HepG2 (cell line): ENCODE measurements at regions not wholly inside any gene's neighbourhood (a gene's known extent, or its start where the extent isn't known, plus 50 kb on each side); places are given as distances from the start of the nearest gene placed in this dataset.

Source experiments
- ATAC-seq: fragments of 200-7000 bp; cut with Tn5 transposase; 3 replicates; pipeline ENCODE4 v1.9.1; 2020; ENCODE audit warnings: mild to moderate bottlenecking, moderate library complexity
- BruUV-seq: library from RNA; stranded (reverse); fragments of 400-500 nt; replicated peaks from 2 replicates; lab custom pipeline; 2021; lab: Mats Ljungman, UMichigan
- CTCF ChIA-PET: fragments of 300-600 bp; formaldehyde crosslinking; extraction: SDS; loops from one replicate; lab custom pipeline; 2021; ENCODE audit warnings: low total read pairs, inconsistent platforms, low intra/inter-chr PET ratio; lab: Yijun Ruan, JAX
- POLR2A ChIA-PET: fragments of 350-600 bp; sonication (Branson Sonifier 250); formaldehyde crosslinking; loops from one replicate; lab custom pipeline; 2020; ENCODE audit warnings: antibody characterized with exemption, inconsistent platforms; lab: Yijun Ruan, JAX
- DNase-seq: peaks from one replicate; pipeline ENCODE4 v3.0.0-alpha.2; 2015; ENCODE audit warnings: low spot score
- FAIRE-seq: peaks from 3 replicates; lab custom pipeline; 2011; peaks lifted over from hg19 to GRCh38; lab: Jason Lieb, UNC
- H2AFZ ChIP-seq: one replicate; pipeline ENCODE4 v1.6.1; 2011; ENCODE audit warnings: low read length, inconsistent platforms
- H3K27ac ChIP-seq: fragments of 300-600 bp; 3 replicates; pipeline ENCODE4 v1.8.0; 2011; ENCODE audit warnings: mixed run types, mild to moderate bottlenecking, mixed read lengths, low read length, inconsistent platforms; ENCODE audit not compliant: insufficient read depth; ENCODE audit errors: extremely low read length
- H3K27me3 ChIP-seq, 2 experiments: fragments of 200-600 bp in 1 of 2; 2 replicates in 1 of 2; 3 replicates in 1 of 2; pipeline versions ENCODE4 v1.6.0 to v1.8.0; 2011; ENCODE audit warnings: low read length in 2 of 2, mild to moderate bottlenecking in 2 of 2, moderate library complexity in 2 of 2, inconsistent platforms in 1 of 2; ENCODE audit not compliant: insufficient read depth in 2 of 2, control insufficient read depth in 1 of 2
- H3K36me3 ChIP-seq, 2 experiments: fragments of 200-600 bp in 1 of 2; replicated peaks in 1 of 2; 2 replicates in 1 of 2; 3 replicates in 1 of 2; pipeline versions ENCODE4 v1.5.1 to v1.8.0; 2011; ENCODE audit warnings: low read length in 2 of 2, inconsistent platforms in 1 of 2; ENCODE audit not compliant: insufficient read depth in 2 of 2, control insufficient read depth in 1 of 2
- H3K4me1 ChIP-seq: 2 replicates; pipeline ENCODE4 v1.5.1; 2012; ENCODE audit warnings: low read length, inconsistent platforms; ENCODE audit not compliant: insufficient read depth
- H3K4me2 ChIP-seq: 2 replicates; pipeline ENCODE4 v1.6.0; 2011; ENCODE audit warnings: low read depth, low read length, inconsistent platforms
- H3K4me3 ChIP-seq, 3 experiments: fragments of 200-600 bp in 1 of 3; sonication (generic), shearing (Covaris generic) in 1 of 3; replicated peaks in 1 of 3; 2 replicates each; pipeline ENCODE4 v1.5.1; 2011 to 2016; ENCODE audit warnings: low read length in 3 of 3, inconsistent platforms in 2 of 3, low read depth in 2 of 3, mild to moderate bottlenecking in 2 of 3, control low read depth in 1 of 3, mixed read lengths in 1 of 3; ENCODE audit not compliant: insufficient read depth in 1 of 3
- H3K79me2 ChIP-seq: one replicate; pipeline ENCODE4 v1.6.1; 2011; ENCODE audit warnings: low read length, inconsistent platforms; ENCODE audit not compliant: insufficient read depth
- H3K9ac ChIP-seq: 2 replicates; pipeline ENCODE4 v1.6.0; 2011; ENCODE audit warnings: mild to moderate bottlenecking, low read depth, low read length, inconsistent platforms; ENCODE audit not compliant: insufficient read depth
- H3K9me3 ChIP-seq: 2 replicates; pipeline ENCODE4 v1.5.1; 2012; ENCODE audit warnings: mild to moderate bottlenecking, low read length
- H4K20me1 ChIP-seq: 2 replicates; pipeline ENCODE4 v1.6.0; 2011; ENCODE audit warnings: inconsistent platforms, mild to moderate bottlenecking, low read length, moderate library complexity; ENCODE audit not compliant: insufficient read depth
- DZIP1 ChIP-seq: sonication (generic); formaldehyde crosslinking; IDR thresholded peaks from 2 replicates; pipeline ENCODE4 v1.5.0; 2020; ENCODE audit warnings: mild to moderate bottlenecking, missing genetic modification reagents
- ELF3 ChIP-seq: IDR thresholded peaks from 2 replicates; pipeline ENCODE4 v1.6.1; 2016; ENCODE audit warnings: missing genetic modification reagents, missing compliant biosample characterization
- ERF ChIP-seq: IDR thresholded peaks from 2 replicates; pipeline ENCODE4 v1.6.1; 2018; ENCODE audit warnings: missing biosample characterization, missing genetic modification reagents
- FOSL2 ChIP-seq: sonication (generic); formaldehyde crosslinking; IDR thresholded peaks from 2 replicates; pipeline ENCODE4 v1.4.0; 2020; ENCODE audit warnings: missing genetic modification reagents
- FOXA1 ChIP-seq, 2 experiments: fragments of 450-650 bp in 1 of 2; sonication (generic) in 1 of 2; formaldehyde crosslinking in 1 of 2; IDR thresholded peaks; 2 replicates each; pipeline versions ENCODE4 v1.4.0 to v1.6.1; 2016 to 2020; ENCODE audit warnings: missing genetic modification reagents in 1 of 2
- GFI1 ChIP-seq: sonication (generic); formaldehyde crosslinking; IDR thresholded peaks from 2 replicates; pipeline ENCODE4 v1.5.0; 2020; ENCODE audit warnings: missing genetic modification reagents, mild to moderate bottlenecking, borderline replicate concordance
- MBNL3 ChIP-seq: fragments of 250-450 bp; sonication (Bioruptor Pico); conservative IDR thresholded peaks from 2 replicates; pipeline ENCODE4 v1.8.0; 2022; ENCODE audit warnings: mild to moderate bottlenecking, inconsistent platforms
- MTERF4 ChIP-seq: sonication (generic); formaldehyde crosslinking; IDR thresholded peaks from 2 replicates; pipeline ENCODE4 v1.8.0; 2023; ENCODE audit warnings: mild to moderate bottlenecking, missing genetic modification reagents
- NBN ChIP-seq: fragments of 450-650 bp; conservative IDR thresholded peaks from 2 replicates; pipeline ENCODE4 v1.6.1; 2017
- PTBP1 ChIP-seq: fragments of 200-400 bp; formaldehyde crosslinking; IDR thresholded peaks from 2 replicates; pipeline ENCODE4 v1.6.1; 2018; ENCODE audit warnings: low read length, low read depth; ENCODE audit not compliant: poor library complexity, severe bottlenecking
- RFXANK ChIP-seq: IDR thresholded peaks from 2 replicates; pipeline ENCODE4 v1.6.1; 2016
- ZNF121 ChIP-seq: sonication (generic); formaldehyde crosslinking; IDR thresholded peaks from 2 replicates; pipeline ENCODE4 v1.5.0; 2020; ENCODE audit warnings: mild to moderate bottlenecking, missing genetic modification reagents
- ZNF234 ChIP-seq: sonication (generic); formaldehyde crosslinking; conservative IDR thresholded peaks from 2 replicates; pipeline ENCODE4 v1.5.1; 2020; ENCODE audit warnings: mild to moderate bottlenecking, missing genetic modification reagents
- ZNF335 ChIP-seq: sonication (generic); formaldehyde crosslinking; IDR thresholded peaks from 2 replicates; pipeline ENCODE4 v1.4.0; 2020; ENCODE audit warnings: missing genetic modification reagents
- ZNF572 ChIP-seq: sonication (generic); formaldehyde crosslinking; IDR thresholded peaks from 2 replicates; pipeline ENCODE4 v1.5.1; 2020; ENCODE audit warnings: mild to moderate bottlenecking, missing genetic modification reagents
- ZSCAN30 ChIP-seq: sonication (generic); formaldehyde crosslinking; IDR thresholded peaks from 2 replicates; pipeline ENCODE4 v1.5.0; 2020; ENCODE audit warnings: mild to moderate bottlenecking, missing genetic modification reagents
- WGBS: methylation state at CpG from one replicate; pipeline ENCODE4 v1.1.6; 2017; ENCODE audit warnings: low lambda C conversion rate; 5-methylcytosine and 5-hydroxymethylcytosine counted together
- in situ Hi-C: cut with HindIII; loops from 2 replicates; pipeline ENCODE4 v1.10.0; 2017; ENCODE audit warnings: low pct_unique_long_range_greater_than_20kb; ENCODE audit not compliant: extremely low pct_ligation_motif_present
- intact Hi-C: fragments of 100-400 bp; cut with micrococcal nuclease; formaldehyde crosslinking; loops from one replicate; pipeline ENCODE4 v1.10.0; 2022; ENCODE audit not compliant: unreplicated experiment
- TF ChIP-seq, protein P1 (sequence below): sonication (generic); formaldehyde crosslinking; IDR thresholded peaks from 2 replicates; pipeline ENCODE4 v1.4.0; 2020; ENCODE audit warnings: mild to moderate bottlenecking, missing genetic modification reagents, borderline replicate concordance

DNA sequence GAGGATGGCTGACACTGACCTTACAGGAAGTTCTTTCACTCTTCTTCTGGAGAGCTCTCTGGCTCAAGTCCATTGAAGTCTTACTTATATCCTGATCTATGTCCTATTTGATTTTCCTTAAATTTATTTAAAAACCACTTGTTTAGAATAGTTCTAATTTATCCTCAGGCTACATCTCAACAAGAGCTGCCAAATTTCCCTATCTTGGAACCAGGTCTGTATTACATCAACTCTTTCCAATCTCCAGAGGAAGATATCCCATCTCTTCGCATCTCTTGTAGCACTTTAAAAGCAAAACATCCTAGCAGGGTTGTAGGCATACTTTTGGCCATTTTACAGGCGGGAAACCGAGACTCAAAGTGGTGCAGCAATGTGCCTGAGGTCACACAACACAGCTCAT lies 290.5 kb upstream of the TEX13C start:
- no peaks in the 10 kb centered on the region for H3K79me2 ChIP-seq
- no peak for TF ChIP-seq DZIP1 (CRISPR knock-in tag)
- no peak for TF ChIP-seq FOSL2 (CRISPR knock-in tag)
- no peak for TF ChIP-seq FOXA1 (IDR thresholded peaks at IDR 0.05)
- no peak for TF ChIP-seq FOXA1 (CRISPR knock-in tag; IDR thresholded peaks at IDR 0.05)
- TF ChIP-seq, protein P1, sequence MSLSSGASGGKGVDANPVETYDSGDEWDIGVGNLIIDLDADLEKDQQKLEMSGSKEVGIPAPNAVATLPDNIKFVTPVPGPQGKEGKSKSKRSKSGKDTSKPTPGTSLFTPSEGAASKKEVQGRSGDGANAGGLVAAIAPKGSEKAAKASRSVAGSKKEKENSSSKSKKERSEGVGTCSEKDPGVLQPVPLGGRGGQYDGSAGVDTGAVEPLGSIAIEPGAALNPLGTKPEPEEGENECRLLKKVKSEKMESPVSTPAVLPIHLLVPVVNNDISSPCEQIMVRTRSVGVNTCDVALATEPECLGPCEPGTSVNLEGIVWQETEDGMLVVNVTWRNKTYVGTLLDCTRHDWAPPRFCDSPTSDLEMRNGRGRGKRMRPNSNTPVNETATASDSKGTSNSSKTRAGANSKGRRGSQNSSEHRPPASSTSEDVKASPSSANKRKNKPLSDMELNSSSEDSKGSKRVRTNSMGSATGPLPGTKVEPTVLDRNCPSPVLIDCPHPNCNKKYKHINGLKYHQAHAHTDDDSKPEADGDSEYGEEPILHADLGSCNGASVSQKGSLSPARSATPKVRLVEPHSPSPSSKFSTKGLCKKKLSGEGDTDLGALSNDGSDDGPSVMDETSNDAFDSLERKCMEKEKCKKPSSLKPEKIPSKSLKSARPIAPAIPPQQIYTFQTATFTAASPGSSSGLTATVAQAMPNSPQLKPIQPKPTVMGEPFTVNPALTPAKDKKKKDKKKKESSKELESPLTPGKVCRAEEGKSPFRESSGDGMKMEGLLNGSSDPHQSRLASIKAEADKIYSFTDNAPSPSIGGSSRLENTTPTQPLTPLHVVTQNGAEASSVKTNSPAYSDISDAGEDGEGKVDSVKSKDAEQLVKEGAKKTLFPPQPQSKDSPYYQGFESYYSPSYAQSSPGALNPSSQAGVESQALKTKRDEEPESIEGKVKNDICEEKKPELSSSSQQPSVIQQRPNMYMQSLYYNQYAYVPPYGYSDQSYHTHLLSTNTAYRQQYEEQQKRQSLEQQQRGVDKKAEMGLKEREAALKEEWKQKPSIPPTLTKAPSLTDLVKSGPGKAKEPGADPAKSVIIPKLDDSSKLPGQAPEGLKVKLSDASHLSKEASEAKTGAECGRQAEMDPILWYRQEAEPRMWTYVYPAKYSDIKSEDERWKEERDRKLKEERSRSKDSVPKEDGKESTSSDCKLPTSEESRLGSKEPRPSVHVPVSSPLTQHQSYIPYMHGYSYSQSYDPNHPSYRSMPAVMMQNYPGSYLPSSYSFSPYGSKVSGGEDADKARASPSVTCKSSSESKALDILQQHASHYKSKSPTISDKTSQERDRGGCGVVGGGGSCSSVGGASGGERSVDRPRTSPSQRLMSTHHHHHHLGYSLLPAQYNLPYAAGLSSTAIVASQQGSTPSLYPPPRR (CRISPR knock-in tag) = no peak
- TF ChIP-seq NBN = no peak
- TF ChIP-seq ZNF335 (CRISPR knock-in tag) = no peak
- TF ChIP-seq ZNF121 (CRISPR knock-in tag) = no peak
- no peak for TF ChIP-seq ELF3 (CRISPR knock-in tag)
- no peak for TF ChIP-seq RFXANK (CRISPR knock-in tag)
- TF ChIP-seq ZSCAN30 (CRISPR knock-in tag) = no peak
- TF ChIP-seq MTERF4 (CRISPR knock-in tag) = no peak
- TF ChIP-seq ZNF234 (CRISPR knock-in tag) = no peak
- TF ChIP-seq ZNF572 (CRISPR knock-in tag) = no peak
- TF ChIP-seq ERF = no peak
- TF ChIP-seq MBNL3 (CRISPR knock-in tag) = no peak
- no peak for TF ChIP-seq PTBP1
- no peak for TF ChIP-seq GFI1 (CRISPR knock-in tag)
- no peaks in the 10 kb centered on the region for H4K20me1 ChIP-seq
- no peak overlapping the region for H3K27ac ChIP-seq
- in situ Hi-C loops = no loop called here
- H3K9ac ChIP-seq = no peak overlapping the region
- FAIRE-seq = no peak
- POLR2A ChIA-PET = no interaction called here
- WGBS = 5% methylated on average over 3 of the region's 3 CpGs
- no peak for ATAC-seq
- H3K27me3 ChIP-seq = no peaks in the 10 kb centered on the region
- no TSS peak for BruUV-seq
- H3K4me2 ChIP-seq = no peak overlapping the region
- no peak overlapping the region for H2AFZ ChIP-seq
- no peaks in the 10 kb centered on the region for H3K4me1 ChIP-seq
- DNase-seq = no peak
- H3K9me3 ChIP-seq = no peaks in the 10 kb centered on the region
- CTCF ChIA-PET = no interaction called here
- intact Hi-C loops = no loop called here
- H3K4me3 ChIP-seq = no peak overlapping the region
- no peaks in the 10 kb centered on the region for H3K36me3 ChIP-seq
